ENCODE measurements at regions not wholly inside any gene's neighbourhood (a gene's known extent, or its start where the extent isn't known, plus 50 kb on each side); places are given as distances from the start of the nearest gene placed in this dataset.

- TF ChIP-seq, protein P1, sequence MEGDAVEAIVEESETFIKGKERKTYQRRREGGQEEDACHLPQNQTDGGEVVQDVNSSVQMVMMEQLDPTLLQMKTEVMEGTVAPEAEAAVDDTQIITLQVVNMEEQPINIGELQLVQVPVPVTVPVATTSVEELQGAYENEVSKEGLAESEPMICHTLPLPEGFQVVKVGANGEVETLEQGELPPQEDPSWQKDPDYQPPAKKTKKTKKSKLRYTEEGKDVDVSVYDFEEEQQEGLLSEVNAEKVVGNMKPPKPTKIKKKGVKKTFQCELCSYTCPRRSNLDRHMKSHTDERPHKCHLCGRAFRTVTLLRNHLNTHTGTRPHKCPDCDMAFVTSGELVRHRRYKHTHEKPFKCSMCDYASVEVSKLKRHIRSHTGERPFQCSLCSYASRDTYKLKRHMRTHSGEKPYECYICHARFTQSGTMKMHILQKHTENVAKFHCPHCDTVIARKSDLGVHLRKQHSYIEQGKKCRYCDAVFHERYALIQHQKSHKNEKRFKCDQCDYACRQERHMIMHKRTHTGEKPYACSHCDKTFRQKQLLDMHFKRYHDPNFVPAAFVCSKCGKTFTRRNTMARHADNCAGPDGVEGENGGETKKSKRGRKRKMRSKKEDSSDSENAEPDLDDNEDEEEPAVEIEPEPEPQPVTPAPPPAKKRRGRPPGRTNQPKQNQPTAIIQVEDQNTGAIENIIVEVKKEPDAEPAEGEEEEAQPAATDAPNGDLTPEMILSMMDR (conservative IDR thresholded peaks at IDR 0.05; ENCODE audit: low read length) = no peak
- TF ChIP-seq EZH2phosphoT487 (IDR thresholded peaks at IDR 0.05; ENCODE audit: borderline replicate concordance, low read depth, low read length) = no peak
Measured at GRCh38 chr7:13288516-13288915, 601.1 kb downstream of the ARL4A start.

Data from OCI-LY7 (cell line).